GM23338 (cell line): ENCODE measurements at regions not wholly inside any gene's neighbourhood (a gene's known extent, or its start where the extent isn't known, plus 50 kb on each side); places are given as distances from the start of the nearest gene placed in this dataset.

Source experiments
- ATAC-seq: fragments of 200-7000 bp; cut with Tn5 transposase; 3 replicates; pipeline ENCODE4 v1.9.1; 2020
- DNase-seq: peaks from one replicate; pipeline ENCODE4 v3.0.0-alpha.2; 2015; ENCODE audit warnings: low spot score
- H2AFZ ChIP-seq: fragments of 200-600 bp; sonication (generic); 2 replicates; pipeline ENCODE4 v1.8.0; 2016; ENCODE audit warnings: antibody characterized with exemption, mild to moderate bottlenecking, moderate library complexity
- H3F3A ChIP-seq: fragments of 200-600 bp; sonication (generic); replicated peaks from 2 replicates; pipeline ENCODE4 v1.8.0; 2017; ENCODE audit warnings: antibody characterized with exemption, mixed run types, low read depth
- H3K27ac ChIP-seq: fragments of 200-600 bp; sonication (generic); 2 replicates; pipeline ENCODE4 v1.6.1; 2016; ENCODE audit warnings: low read depth
- H3K27me3 ChIP-seq: fragments of 200-600 bp; sonication (generic); 2 replicates; pipeline ENCODE4 v1.8.0; 2016; ENCODE audit warnings: mild to moderate bottlenecking, mixed run types, moderate library complexity; ENCODE audit not compliant: insufficient read depth
- H3K36me3 ChIP-seq: fragments of 200-600 bp; sonication (generic); 2 replicates; pipeline ENCODE4 v1.8.0; 2016; ENCODE audit warnings: mild to moderate bottlenecking; ENCODE audit not compliant: insufficient read depth
- H3K4me1 ChIP-seq: fragments of 200-600 bp; sonication (generic); 2 replicates; pipeline ENCODE4 v1.8.0; 2016; ENCODE audit warnings: mild to moderate bottlenecking, moderate library complexity; ENCODE audit not compliant: insufficient read depth
- H3K4me2 ChIP-seq: fragments of 200-600 bp; sonication (generic); 2 replicates; pipeline ENCODE4 v1.7.1; 2017; ENCODE audit warnings: mixed run types
- H3K4me3 ChIP-seq: fragments of 200-600 bp; sonication (generic); 2 replicates; pipeline ENCODE4 v1.6.1; 2016; ENCODE audit warnings: mixed run types
- H3K79me2 ChIP-seq: fragments of 200-600 bp; sonication (generic); replicated peaks from 2 replicates; pipeline ENCODE4 v1.8.0; 2017; ENCODE audit warnings: mild to moderate bottlenecking; ENCODE audit not compliant: insufficient read depth
- H3K9me2 ChIP-seq: fragments of 200-600 bp; sonication (generic); 2 replicates; pipeline ENCODE4 v1.8.0; 2017; ENCODE audit not compliant: insufficient read depth
- H4K20me1 ChIP-seq: fragments of 200-600 bp; sonication (generic); replicated peaks from 2 replicates; pipeline ENCODE4 v1.8.0; 2017; ENCODE audit warnings: mild to moderate bottlenecking; ENCODE audit not compliant: insufficient read depth
- H3K27ac Mint-ChIP-seq: 2 replicates; pipeline ENCODE4 v1.8.0; 2020; ENCODE audit warnings: inconsistent platforms, mild to moderate bottlenecking, moderate library complexity, mixed read lengths
- H3K27me3 Mint-ChIP-seq: 3 replicates; pipeline ENCODE4 v1.8.0; 2022; ENCODE audit warnings: low read depth, mild to moderate bottlenecking, moderate library complexity, mixed read lengths, inconsistent platforms; ENCODE audit not compliant: insufficient read depth, poor library complexity
- H3K36me3 Mint-ChIP-seq: 3 replicates; pipeline ENCODE4 v1.8.0; 2021; ENCODE audit warnings: low read depth, mild to moderate bottlenecking, inconsistent platforms, moderate library complexity, mixed read lengths
- H3K4me1 Mint-ChIP-seq: 3 replicates; pipeline ENCODE4 v1.8.0; 2020; ENCODE audit warnings: mild to moderate bottlenecking, inconsistent platforms, mixed read lengths
- H3K4me3 Mint-ChIP-seq: 3 replicates; pipeline ENCODE4 v1.8.0; 2021; ENCODE audit warnings: moderate library complexity, mild to moderate bottlenecking, inconsistent platforms, mixed read lengths
- H3K9me3 Mint-ChIP-seq: 3 replicates; pipeline ENCODE4 v1.8.0; 2020; ENCODE audit warnings: moderate library complexity, mild to moderate bottlenecking, inconsistent platforms, mixed read lengths
- CREB1 ChIP-seq: fragments of 250-450 bp; sonication (Bioruptor Pico); IDR thresholded peaks from 2 replicates; pipeline ENCODE4 v1.5.0; 2020; ENCODE audit warnings: low read depth, mild to moderate bottlenecking, moderate library complexity
- CTCF ChIP-seq, 2 experiments: fragments of 200-600 bp in 1 of 2; sonication (generic) in 1 of 2; conservative IDR thresholded peaks; 2 replicates each; pipeline versions ENCODE4 v1.5.1 to v1.6.1; 2016 to 2017; ENCODE audit warnings: antibody characterized with exemption in 2 of 2, low read depth in 2 of 2, mild to moderate bottlenecking in 2 of 2, moderate library complexity in 1 of 2
- EZH2 ChIP-seq: fragments of 200-600 bp; sonication (generic); IDR thresholded peaks from one replicate; pipeline ENCODE4 v1.8.0; 2017; ENCODE audit warnings: antibody characterized with exemption, mild to moderate bottlenecking, low read depth; ENCODE audit not compliant: unreplicated experiment
- EZH2phosphoT487 ChIP-seq: fragments of 200-600 bp; sonication (generic); IDR thresholded peaks from one replicate; pipeline ENCODE4 v1.8.1; 2018; ENCODE audit warnings: antibody characterized with exemption; ENCODE audit not compliant: unreplicated experiment
- JUNB ChIP-seq: IDR thresholded peaks from one replicate; pipeline ENCODE4 v1.6.1; 2016; ENCODE audit warnings: antibody characterized with exemption; ENCODE audit not compliant: unreplicated experiment
- NANOG ChIP-seq: IDR thresholded peaks from 2 replicates; pipeline ENCODE4 v1.6.1; 2016; ENCODE audit warnings: antibody characterized with exemption, borderline replicate concordance
- POLR2AphosphoS5 ChIP-seq: IDR thresholded peaks from 2 replicates; pipeline ENCODE4 v1.6.1; 2016; ENCODE audit warnings: antibody characterized with exemption, low read depth
- REST ChIP-seq: IDR thresholded peaks from one replicate; pipeline ENCODE4 v1.6.1; 2018; ENCODE audit warnings: antibody characterized with exemption; ENCODE audit not compliant: unreplicated experiment
- STAT1 ChIP-seq: IDR thresholded peaks from one replicate; pipeline ENCODE4 v1.6.1; 2016; ENCODE audit warnings: antibody characterized with exemption; ENCODE audit not compliant: unreplicated experiment
- ZNF114 ChIP-seq: fragments of 250-450 bp; sonication (Bioruptor Pico); IDR thresholded peaks from 2 replicates; pipeline ENCODE4 v1.5.0; 2020; ENCODE audit warnings: mild to moderate bottlenecking, moderate library complexity
- ZNF331 ChIP-seq: fragments of 250-450 bp; sonication (Bioruptor Pico); IDR thresholded peaks from 2 replicates; pipeline ENCODE4 v1.5.0; 2020; ENCODE audit warnings: low read depth, mild to moderate bottlenecking, moderate library complexity
- TF ChIP-seq, protein P1 (sequence below): IDR thresholded peaks from 2 replicates; pipeline ENCODE4 v1.6.1; 2016; ENCODE audit warnings: antibody characterized with exemption
- TF ChIP-seq, protein P2 (sequence below): fragments of 250-450 bp; sonication (Bioruptor Pico); IDR thresholded peaks from 2 replicates; pipeline ENCODE4 v1.5.0; 2020; ENCODE audit warnings: mild to moderate bottlenecking, moderate library complexity

DNA sequence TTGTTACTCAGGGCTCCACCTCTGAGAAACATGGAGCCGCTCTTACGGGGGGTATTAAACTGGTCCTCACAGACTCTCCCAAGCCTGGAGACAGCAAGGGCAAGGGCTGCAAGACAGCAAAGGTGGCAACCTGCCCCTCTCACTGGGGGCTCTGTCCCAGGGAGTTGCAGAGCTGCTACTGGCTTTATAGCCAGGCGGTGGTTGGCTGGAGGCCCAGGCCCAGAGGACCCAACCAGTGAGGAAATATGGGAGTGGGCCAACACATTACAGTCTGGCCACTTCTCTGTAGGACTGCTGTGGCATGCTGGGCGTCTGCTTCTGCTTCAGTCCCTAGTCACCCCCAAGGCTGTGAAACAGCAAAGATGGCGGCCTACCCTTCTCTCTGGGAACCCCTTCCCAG, 597.2 kb downstream of the LRRC70 start (continued):
- TF ChIP-seq EZH2phosphoT487 (no peak), POLR2AphosphoS5 (no peak), NANOG (no peak)

- Histone ChIP-seq H3K9me2 (peaks cover 10% of the 10 kb centered on the region; the same call in 1 of the 2 replicates), H3K27me3 (no peaks in the 10 kb centered on the region), H2AFZ (peak overlapping the region; percentile 24; the same call in 1 of the 2 replicates), H3F3A (no peaks in the 10 kb centered on the region), H3K4me3 (no peak overlapping the region), H3K27ac (no peak overlapping the region), H4K20me1 (no peaks in the 10 kb centered on the region), H3K4me2 (no peak overlapping the region), H3K4me1 (no peaks in the 10 kb centered on the region), H3K79me2 (no peaks in the 10 kb centered on the region), H3K36me3 (no peaks in the 10 kb centered on the region)
- peak; percentile 6 for DNase-seq
- Mint-ChIP-seq H3K36me3 (no peaks in the 10 kb centered on the region), H3K4me3 (no peak overlapping the region), H3K27ac (no peak overlapping the region), H3K9me3 (no peaks in the 10 kb centered on the region), H3K4me1 (peaks cover 3% of the 10 kb centered on the region), H3K27me3 (peaks cover 2% of the 10 kb centered on the region)
- TF ChIP-seq CREB1 (CRISPR knock-in tag): no peak
- no peak for TF ChIP-seq STAT1
- TF ChIP-seq, protein P1, sequence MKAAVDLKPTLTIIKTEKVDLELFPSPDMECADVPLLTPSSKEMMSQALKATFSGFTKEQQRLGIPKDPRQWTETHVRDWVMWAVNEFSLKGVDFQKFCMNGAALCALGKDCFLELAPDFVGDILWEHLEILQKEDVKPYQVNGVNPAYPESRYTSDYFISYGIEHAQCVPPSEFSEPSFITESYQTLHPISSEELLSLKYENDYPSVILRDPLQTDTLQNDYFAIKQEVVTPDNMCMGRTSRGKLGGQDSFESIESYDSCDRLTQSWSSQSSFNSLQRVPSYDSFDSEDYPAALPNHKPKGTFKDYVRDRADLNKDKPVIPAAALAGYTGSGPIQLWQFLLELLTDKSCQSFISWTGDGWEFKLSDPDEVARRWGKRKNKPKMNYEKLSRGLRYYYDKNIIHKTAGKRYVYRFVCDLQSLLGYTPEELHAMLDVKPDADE: no peak
- TF ChIP-seq, protein P2, sequence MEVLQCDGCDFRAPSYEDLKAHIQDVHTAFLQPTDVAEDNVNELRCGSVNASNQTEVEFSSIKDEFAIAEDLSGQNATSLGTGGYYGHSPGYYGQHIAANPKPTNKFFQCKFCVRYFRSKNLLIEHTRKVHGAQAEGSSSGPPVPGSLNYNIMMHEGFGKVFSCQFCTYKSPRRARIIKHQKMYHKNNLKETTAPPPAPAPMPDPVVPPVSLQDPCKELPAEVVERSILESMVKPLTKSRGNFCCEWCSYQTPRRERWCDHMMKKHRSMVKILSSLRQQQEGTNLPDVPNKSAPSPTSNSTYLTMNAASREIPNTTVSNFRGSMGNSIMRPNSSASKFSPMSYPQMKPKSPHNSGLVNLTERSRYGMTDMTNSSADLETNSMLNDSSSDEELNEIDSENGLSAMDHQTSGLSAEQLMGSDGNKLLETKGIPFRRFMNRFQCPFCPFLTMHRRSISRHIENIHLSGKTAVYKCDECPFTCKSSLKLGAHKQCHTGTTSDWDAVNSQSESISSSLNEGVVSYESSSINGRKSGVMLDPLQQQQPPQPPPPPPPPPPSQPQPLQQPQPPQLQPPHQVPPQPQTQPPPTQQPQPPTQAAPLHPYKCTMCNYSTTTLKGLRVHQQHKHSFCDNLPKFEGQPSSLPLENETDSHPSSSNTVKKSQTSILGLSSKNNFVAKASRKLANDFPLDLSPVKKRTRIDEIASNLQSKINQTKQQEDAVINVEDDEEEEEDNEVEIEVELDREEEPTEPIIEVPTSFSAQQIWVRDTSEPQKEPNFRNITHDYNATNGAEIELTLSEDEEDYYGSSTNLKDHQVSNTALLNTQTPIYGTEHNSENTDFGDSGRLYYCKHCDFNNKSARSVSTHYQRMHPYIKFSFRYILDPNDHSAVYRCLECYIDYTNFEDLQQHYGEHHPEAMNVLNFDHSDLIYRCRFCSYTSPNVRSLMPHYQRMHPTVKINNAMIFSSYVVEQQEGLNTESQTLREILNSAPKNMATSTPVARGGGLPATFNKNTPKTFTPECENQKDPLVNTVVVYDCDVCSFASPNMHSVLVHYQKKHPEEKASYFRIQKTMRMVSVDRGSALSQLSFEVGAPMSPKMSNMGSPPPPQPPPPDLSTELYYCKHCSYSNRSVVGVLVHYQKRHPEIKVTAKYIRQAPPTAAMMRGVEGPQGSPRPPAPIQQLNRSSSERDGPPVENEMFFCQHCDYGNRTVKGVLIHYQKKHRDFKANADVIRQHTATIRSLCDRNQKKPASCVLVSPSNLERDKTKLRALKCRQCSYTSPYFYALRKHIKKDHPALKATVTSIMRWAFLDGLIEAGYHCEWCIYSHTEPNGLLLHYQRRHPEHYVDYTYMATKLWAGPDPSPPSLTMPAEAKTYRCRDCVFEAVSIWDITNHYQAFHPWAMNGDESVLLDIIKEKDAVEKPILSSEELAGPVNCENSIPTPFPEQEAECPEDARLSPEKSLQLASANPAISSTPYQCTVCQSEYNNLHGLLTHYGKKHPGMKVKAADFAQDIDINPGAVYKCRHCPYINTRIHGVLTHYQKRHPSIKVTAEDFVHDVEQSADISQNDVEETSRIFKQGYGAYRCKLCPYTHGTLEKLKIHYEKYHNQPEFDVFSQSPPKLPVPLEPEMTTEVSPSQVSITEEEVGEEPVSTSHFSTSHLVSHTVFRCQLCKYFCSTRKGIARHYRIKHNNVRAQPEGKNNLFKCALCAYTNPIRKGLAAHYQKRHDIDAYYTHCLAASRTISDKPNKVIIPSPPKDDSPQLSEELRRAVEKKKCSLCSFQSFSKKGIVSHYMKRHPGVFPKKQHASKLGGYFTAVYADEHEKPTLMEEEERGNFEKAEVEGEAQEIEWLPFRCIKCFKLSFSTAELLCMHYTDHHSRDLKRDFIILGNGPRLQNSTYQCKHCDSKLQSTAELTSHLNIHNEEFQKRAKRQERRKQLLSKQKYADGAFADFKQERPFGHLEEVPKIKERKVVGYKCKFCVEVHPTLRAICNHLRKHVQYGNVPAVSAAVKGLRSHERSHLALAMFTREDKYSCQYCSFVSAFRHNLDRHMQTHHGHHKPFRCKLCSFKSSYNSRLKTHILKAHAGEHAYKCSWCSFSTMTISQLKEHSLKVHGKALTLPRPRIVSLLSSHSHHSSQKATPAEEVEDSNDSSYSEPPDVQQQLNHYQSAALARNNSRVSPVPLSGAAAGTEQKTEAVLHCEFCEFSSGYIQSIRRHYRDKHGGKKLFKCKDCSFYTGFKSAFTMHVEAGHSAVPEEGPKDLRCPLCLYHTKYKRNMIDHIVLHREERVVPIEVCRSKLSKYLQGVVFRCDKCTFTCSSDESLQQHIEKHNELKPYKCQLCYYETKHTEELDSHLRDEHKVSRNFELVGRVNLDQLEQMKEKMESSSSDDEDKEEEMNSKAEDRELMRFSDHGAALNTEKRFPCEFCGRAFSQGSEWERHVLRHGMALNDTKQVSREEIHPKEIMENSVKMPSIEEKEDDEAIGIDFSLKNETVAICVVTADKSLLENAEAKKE: no peak
- no peak for TF ChIP-seq CTCF (conservative IDR thresholded peaks at IDR 0.05; ENCODE audit: low read depth in 2 of 2)
- no peak for TF ChIP-seq EZH2
- no peak for TF ChIP-seq REST
- TF ChIP-seq EZH2phosphoT487: no peak
- no peak for TF ChIP-seq JUNB
- TF ChIP-seq ZNF114: no peak
- TF ChIP-seq ZNF331: no peak
- ATAC-seq: no peak
These were observed 591.9 kb downstream of the LRRC70 start for GRCh38 chr5:63170486-63170885.
